Stimulated activated CD4-positive, alpha-beta T cell treated with anti-CD3 and anti-CD28 coated beads, Interleukin-15, amount 100 ng/mL, for 48 hours (primary cell): ENCODE measurements at regions not wholly inside any gene's neighbourhood (a gene's known extent, or its start where the extent isn't known, plus 50 kb on each side); places are given as distances from the start of the nearest gene placed in this dataset.

Experiments
- DNase-seq, 2 donors: peaks; one replicate each; pipeline ENCODE4 v3.0.0-alpha.2; 2020; ENCODE audit warnings: low read depth in 2 of 2

GRCh38 chr2:75810611-75811330, 100.1 kb upstream of the GCFC2 start:
- no peak for DNase-seq

GRCh38 chr2:75808793-75809535, 98.2 kb upstream of the GCFC2 start:
- DNase-seq, result no peak

GRCh38 chr2:75807992-75808391, 97.3 kb upstream of the GCFC2 start:
- no peak for DNase-seq

- DNase-seq, result no peak
Measured at GRCh38 chr2:75801234-75801982, 90.7 kb upstream of the GCFC2 start.

GRCh38 chr2:75800456-75800855, 89.7 kb upstream of the GCFC2 start:
- no peak for DNase-seq

- DNase-seq, result no peak
Measured at GRCh38 chr2:75799859-75800258, 89.1 kb upstream of the GCFC2 start.

- DNase-seq, result no peak
Measured at GRCh38 chr2:75798569-75798968, 87.9 kb upstream of the GCFC2 start.

- no peak for DNase-seq
Measured at GRCh38 chr2:75792996-75793395, 82.3 kb upstream of the GCFC2 start.

- no peak for DNase-seq
Measured at GRCh38 chr2:75792146-75792545, 81.4 kb upstream of the GCFC2 start.

GRCh38 chr2:75790814-75791467, 80.2 kb upstream of the GCFC2 start:
- DNase-seq, result no peak

GRCh38 chr2:75790121-75790813, 79.6 kb upstream of the GCFC2 start:
- no peak for DNase-seq

GRCh38 chr2:75788902-75789301, 78.2 kb upstream of the GCFC2 start:
- DNase-seq, result no peak

GRCh38 chr2:75788154-75788553, 77.4 kb upstream of the GCFC2 start:
- no peak for DNase-seq

GRCh38 chr2:75787532-75788132, 76.9 kb upstream of the GCFC2 start:
- DNase-seq, result no peak

- DNase-seq, result no peak
Measured at GRCh38 chr2:75775311-75775823, 64.7 kb upstream of the GCFC2 start.

GRCh38 chr2:75772908-75773630, 62.4 kb upstream of the GCFC2 start:
- no peak for DNase-seq

GRCh38 chr2:75765798-75766197, 55.1 kb upstream of the GCFC2 start:
- no peak for DNase-seq

- no peak for DNase-seq
Measured at GRCh38 chr2:75764611-75765010, 53.9 kb upstream of the GCFC2 start.
